Spleen (tissue), 7 donors: ENCODE measurements at regions not wholly inside any gene's neighbourhood (a gene's known extent, or its start where the extent isn't known, plus 50 kb on each side); places are given as distances from the start of the nearest gene placed in this dataset.

ENCODE experiments used
- POLR2A ChIP-seq, 3 donors: fragments of 450-650 bp; IDR thresholded peaks; one replicate each; pipeline ENCODE4 v1.5.1; 2017; ENCODE audit warnings: antibody characterized with exemption in 3 of 3, mild to moderate bottlenecking in 1 of 3
- TF ChIP-seq, protein P1 (sequence below), 11 experiments: fragments of 200-600 bp in 7 of 11; fragments of 450-650 bp in 4 of 11; sonication (generic) in 4 of 11; IDR thresholded peaks in 8 of 11; conservative IDR thresholded peaks in 3 of 11; 1 replicate in 7 of 11; 2 replicates in 4 of 11; pipeline versions ENCODE4 v1.4.0 to v1.8.0; 2016 to 2021; ENCODE audit warnings: antibody characterized with exemption in 11 of 11, inconsistent platforms in 4 of 11, mild to moderate bottlenecking in 1 of 11
- donor health status: DM: no; HTN: no; CAD: no; lungs with moderate emphysema.
- donor health status: DM: no; HTN: no; CAD: no.
- donor health status: DM: no; HTN: no; CAD: no.

DNA sequence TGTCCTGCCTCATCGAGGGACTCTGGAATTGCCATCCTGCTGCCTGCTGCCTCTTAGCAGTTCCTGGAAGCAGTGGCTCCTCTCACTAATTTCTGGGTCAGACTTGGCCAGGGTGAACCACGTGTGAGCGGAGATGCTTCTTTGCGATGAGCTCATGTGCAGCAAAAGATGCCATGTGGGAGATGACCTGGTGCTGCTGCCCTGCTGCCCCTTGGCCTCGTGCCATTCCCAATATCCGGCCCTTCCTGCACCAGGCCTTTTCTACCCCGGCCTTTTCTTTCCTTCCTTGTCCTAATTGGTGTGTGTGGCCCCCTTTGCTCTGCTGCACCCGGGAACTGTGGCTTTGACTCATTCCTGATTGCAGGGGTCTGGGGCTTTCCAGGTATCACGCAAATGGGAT is 296.9 kb upstream of the HS6ST1 start:
- TF ChIP-seq, protein P1, sequence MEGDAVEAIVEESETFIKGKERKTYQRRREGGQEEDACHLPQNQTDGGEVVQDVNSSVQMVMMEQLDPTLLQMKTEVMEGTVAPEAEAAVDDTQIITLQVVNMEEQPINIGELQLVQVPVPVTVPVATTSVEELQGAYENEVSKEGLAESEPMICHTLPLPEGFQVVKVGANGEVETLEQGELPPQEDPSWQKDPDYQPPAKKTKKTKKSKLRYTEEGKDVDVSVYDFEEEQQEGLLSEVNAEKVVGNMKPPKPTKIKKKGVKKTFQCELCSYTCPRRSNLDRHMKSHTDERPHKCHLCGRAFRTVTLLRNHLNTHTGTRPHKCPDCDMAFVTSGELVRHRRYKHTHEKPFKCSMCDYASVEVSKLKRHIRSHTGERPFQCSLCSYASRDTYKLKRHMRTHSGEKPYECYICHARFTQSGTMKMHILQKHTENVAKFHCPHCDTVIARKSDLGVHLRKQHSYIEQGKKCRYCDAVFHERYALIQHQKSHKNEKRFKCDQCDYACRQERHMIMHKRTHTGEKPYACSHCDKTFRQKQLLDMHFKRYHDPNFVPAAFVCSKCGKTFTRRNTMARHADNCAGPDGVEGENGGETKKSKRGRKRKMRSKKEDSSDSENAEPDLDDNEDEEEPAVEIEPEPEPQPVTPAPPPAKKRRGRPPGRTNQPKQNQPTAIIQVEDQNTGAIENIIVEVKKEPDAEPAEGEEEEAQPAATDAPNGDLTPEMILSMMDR (IDR thresholded peaks at IDR 0.05 in 8 of 11, conservative IDR thresholded peaks at IDR 0.05 in 3 of 11) = no peak
- no peak for TF ChIP-seq POLR2A (IDR thresholded peaks at IDR 0.05)
